Liver (tissue), 8 donors: ENCODE measurements at regions not wholly inside any gene's neighbourhood (a gene's known extent, or its start where the extent isn't known, plus 50 kb on each side); places are given as distances from the start of the nearest gene placed in this dataset.

Experiments
- DNase-seq: peaks from one replicate; pipeline ENCODE4 v3.0.0-alpha.2; 2017; ENCODE audit warnings: low spot score
- H3K27ac ChIP-seq, 2 donors: one replicate each; pipeline ENCODE4 v1.7.0; 2013; ENCODE audit warnings: inconsistent platforms in 2 of 2, low read length in 2 of 2, control low read depth in 1 of 2, low read depth in 1 of 2, mild to moderate bottlenecking in 1 of 2
- H3K27me3 ChIP-seq, 4 donors: one replicate each; pipeline versions ENCODE4 v1.6.1 to v1.7.0; 2013; ENCODE audit warnings: low read length in 3 of 4, inconsistent platforms in 1 of 4, mild to moderate bottlenecking in 1 of 4, moderate library complexity in 1 of 4; ENCODE audit not compliant: control insufficient read depth in 4 of 4, insufficient read depth in 4 of 4
- H3K36me3 ChIP-seq, 4 donors: one replicate each; pipeline versions ENCODE4 v1.6.1 to v1.7.0; 2013; ENCODE audit warnings: low read length in 3 of 4, mild to moderate bottlenecking in 3 of 4, low read depth in 1 of 4, moderate library complexity in 1 of 4; ENCODE audit not compliant: control insufficient read depth in 4 of 4, insufficient read depth in 3 of 4
- H3K4me1 ChIP-seq, 4 donors: one replicate each; pipeline versions ENCODE4 v1.6.1 to v1.7.0; 2013; ENCODE audit warnings: low read length in 3 of 4, mild to moderate bottlenecking in 3 of 4, moderate library complexity in 1 of 4; ENCODE audit not compliant: control insufficient read depth in 4 of 4, insufficient read depth in 4 of 4
- H3K4me3 ChIP-seq, 3 donors: one replicate each; pipeline versions ENCODE4 v1.6.1 to v1.7.0; 2013; ENCODE audit warnings: low read length in 3 of 3, control low read depth in 1 of 3, low read depth in 1 of 3, mild to moderate bottlenecking in 1 of 3
- H3K9ac ChIP-seq, 2 donors: one replicate each; pipeline ENCODE4 v1.7.0; 2013; ENCODE audit warnings: low read length in 2 of 2, mild to moderate bottlenecking in 2 of 2, moderate library complexity in 2 of 2, control low read depth in 1 of 2, low read depth in 1 of 2
- H3K9me3 ChIP-seq, 4 donors: one replicate each; pipeline versions ENCODE4 v1.6.1 to v1.7.0; 2013; ENCODE audit warnings: low read length in 3 of 4; ENCODE audit not compliant: control insufficient read depth in 4 of 4
- ATF3 ChIP-seq: IDR thresholded peaks from 2 replicates; pipeline ENCODE4 v1.6.1; 2016; ENCODE audit warnings: antibody characterized with exemption
- CTCF ChIP-seq: fragments of 150-350 bp; IDR thresholded peaks from 2 replicates; pipeline ENCODE4 v1.5.1; 2017; ENCODE audit warnings: improper control_type of control experiment, low read depth, low read length; ENCODE audit not compliant: missing input control
- EGR1 ChIP-seq, 2 donors: IDR thresholded peaks; 2 replicates each; pipeline ENCODE4 v1.6.1; 2016 to 2018; ENCODE audit warnings: antibody characterized with exemption in 2 of 2, low read depth in 2 of 2
- FOXA1 ChIP-seq: IDR thresholded peaks from 2 replicates; pipeline ENCODE4 v1.6.1; 2016; ENCODE audit warnings: antibody characterized with exemption
- FOXA2 ChIP-seq: IDR thresholded peaks from 2 replicates; pipeline ENCODE4 v1.6.1; 2016; ENCODE audit warnings: antibody characterized with exemption
- GABPA ChIP-seq, 2 donors: IDR thresholded peaks in 1 of 2; conservative IDR thresholded peaks in 1 of 2; 2 replicates each; pipeline ENCODE4 v1.6.1; 2016; ENCODE audit warnings: antibody characterized with exemption in 2 of 2, mild to moderate bottlenecking in 1 of 2, moderate library complexity in 1 of 2
- HNF4A ChIP-seq, 2 donors: conservative IDR thresholded peaks; 2 replicates each; pipeline ENCODE4 v1.6.1; 2016; ENCODE audit warnings: antibody characterized with exemption in 2 of 2, mild to moderate bottlenecking in 2 of 2
- HNF4G ChIP-seq: IDR thresholded peaks from 2 replicates; pipeline ENCODE4 v1.6.1; 2016; ENCODE audit warnings: antibody characterized with exemption
- JUND ChIP-seq, 2 donors: IDR thresholded peaks; 2 replicates each; pipeline ENCODE4 v1.6.1; 2016; ENCODE audit warnings: antibody characterized with exemption in 2 of 2
- NR2F2 ChIP-seq: IDR thresholded peaks from 2 replicates; pipeline ENCODE4 v1.6.1; 2016; ENCODE audit warnings: antibody characterized with exemption
- RAD21 ChIP-seq, 2 donors: IDR thresholded peaks; 2 replicates each; pipeline ENCODE4 v1.6.1; 2016; ENCODE audit warnings: antibody characterized with exemption in 2 of 2, mild to moderate bottlenecking in 2 of 2
- REST ChIP-seq: IDR thresholded peaks from 2 replicates; pipeline ENCODE4 v1.6.1; 2016; ENCODE audit warnings: antibody characterized with exemption, mild to moderate bottlenecking
- RXRA ChIP-seq, 2 donors: IDR thresholded peaks; 2 replicates each; pipeline ENCODE4 v1.6.1; 2017 to 2018; ENCODE audit warnings: antibody characterized with exemption in 2 of 2, mild to moderate bottlenecking in 1 of 2
- SP1 ChIP-seq: IDR thresholded peaks from 2 replicates; pipeline ENCODE4 v1.6.1; 2018; ENCODE audit warnings: antibody characterized with exemption, mild to moderate bottlenecking
- TAF1 ChIP-seq: conservative IDR thresholded peaks from 2 replicates; pipeline ENCODE4 v1.6.1; 2016; ENCODE audit warnings: antibody characterized with exemption, mild to moderate bottlenecking
- YY1 ChIP-seq: IDR thresholded peaks from 2 replicates; pipeline ENCODE4 v1.6.1; 2016; ENCODE audit warnings: antibody characterized with exemption, mild to moderate bottlenecking
- WGBS: extraction: QIAGEN DNeasy Blood & Tissue Kit; methylation state at CpG from one replicate; pipeline ENCODE4 v1.1.7; 2013; 5-methylcytosine and 5-hydroxymethylcytosine counted together
- TF ChIP-seq, protein P1 (sequence below): IDR thresholded peaks from 2 replicates; pipeline ENCODE4 v1.6.1; 2016; ENCODE audit warnings: antibody characterized with exemption
- TF ChIP-seq, protein P2 (sequence below): IDR thresholded peaks from 2 replicates; pipeline ENCODE4 v1.6.1; 2016; ENCODE audit warnings: antibody characterized with exemption
- donor health status: healthy.
- donor health status: healthy.
- donor health status: healthy.
- donor health status: healthy.
- donor health status: healthy.

DNA sequence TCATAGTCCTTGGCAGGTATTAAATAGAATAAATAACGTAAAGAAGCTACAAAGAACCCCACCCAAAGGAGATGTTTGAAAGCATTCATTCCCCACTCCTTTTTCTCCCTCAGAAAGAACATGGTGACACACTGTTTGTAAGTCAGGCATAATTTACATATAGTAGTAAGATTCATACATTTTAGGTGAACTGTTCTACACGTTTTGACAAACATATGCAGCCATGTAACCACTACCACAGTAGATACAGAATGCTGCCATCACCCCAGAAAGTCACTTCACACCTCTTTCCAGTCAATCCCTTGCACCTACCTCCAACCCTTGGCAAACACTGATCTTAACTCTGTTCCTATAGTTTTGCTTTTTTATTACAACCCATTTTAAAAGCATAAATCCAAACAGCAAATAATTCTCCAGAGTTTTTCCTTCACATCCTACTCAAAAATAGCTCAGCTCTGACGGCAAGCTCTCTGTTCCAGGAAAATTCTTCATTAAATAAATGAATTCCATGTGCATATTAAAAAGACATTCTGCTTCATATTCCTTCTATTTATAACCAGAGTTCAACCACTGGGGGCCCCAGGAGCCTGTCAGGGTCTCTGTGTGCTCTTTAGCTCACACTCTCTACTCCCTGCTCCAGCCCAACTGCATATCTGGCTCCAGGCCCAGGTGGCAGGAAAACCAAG is 258.8 kb downstream of the PLPP3 start:
- no peaks in the 10 kb centered on the region for H3K4me1 ChIP-seq
- TF ChIP-seq YY1 (no peak), HNF4G (no peak), FOXA1 (no peak), SP1 (no peak), GABPA (IDR thresholded peaks at IDR 0.05 in 1 of 2, conservative IDR thresholded peaks at IDR 0.05 in 1 of 2) (no peak), JUND (IDR thresholded peaks at IDR 0.05) (no peak), RAD21 (IDR thresholded peaks at IDR 0.05) (no peak), NR2F2 (no peak), FOXA2 (no peak), EGR1 (IDR thresholded peaks at IDR 0.05; ENCODE audit: low read depth in 2 of 2) (no peak), CTCF (no peak)
- TF ChIP-seq, protein P1, sequence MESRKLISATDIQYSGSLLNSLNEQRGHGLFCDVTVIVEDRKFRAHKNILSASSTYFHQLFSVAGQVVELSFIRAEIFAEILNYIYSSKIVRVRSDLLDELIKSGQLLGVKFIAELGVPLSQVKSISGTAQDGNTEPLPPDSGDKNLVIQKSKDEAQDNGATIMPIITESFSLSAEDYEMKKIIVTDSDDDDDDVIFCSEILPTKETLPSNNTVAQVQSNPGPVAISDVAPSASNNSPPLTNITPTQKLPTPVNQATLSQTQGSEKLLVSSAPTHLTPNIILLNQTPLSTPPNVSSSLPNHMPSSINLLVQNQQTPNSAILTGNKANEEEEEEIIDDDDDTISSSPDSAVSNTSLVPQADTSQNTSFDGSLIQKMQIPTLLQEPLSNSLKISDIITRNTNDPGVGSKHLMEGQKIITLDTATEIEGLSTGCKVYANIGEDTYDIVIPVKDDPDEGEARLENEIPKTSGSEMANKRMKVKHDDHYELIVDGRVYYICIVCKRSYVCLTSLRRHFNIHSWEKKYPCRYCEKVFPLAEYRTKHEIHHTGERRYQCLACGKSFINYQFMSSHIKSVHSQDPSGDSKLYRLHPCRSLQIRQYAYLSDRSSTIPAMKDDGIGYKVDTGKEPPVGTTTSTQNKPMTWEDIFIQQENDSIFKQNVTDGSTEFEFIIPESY: no peak
- TF ChIP-seq, protein P2, sequence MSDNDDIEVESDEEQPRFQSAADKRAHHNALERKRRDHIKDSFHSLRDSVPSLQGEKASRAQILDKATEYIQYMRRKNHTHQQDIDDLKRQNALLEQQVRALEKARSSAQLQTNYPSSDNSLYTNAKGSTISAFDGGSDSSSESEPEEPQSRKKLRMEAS: no peak
- DNase-seq: no peak
- WGBS: 58% methylated on average over 3 of the region's 3 CpGs
- H3K36me3 ChIP-seq: no peaks in the 10 kb centered on the region
- H3K9me3 ChIP-seq: no peaks in the 10 kb centered on the region
- H3K9ac ChIP-seq: no peak overlapping the region
- no peak overlapping the region for H3K27ac ChIP-seq
- no peaks in the 10 kb centered on the region for H3K27me3 ChIP-seq
- H3K4me3 ChIP-seq: no peak overlapping the region

GRCh38 chr1:56317722-56318121 is 261.6 kb downstream of the PLPP3 start:
- H3K4me3 ChIP-seq: no peak overlapping the region
- DNase-seq: no peak
- no peaks in the 10 kb centered on the region for H3K27me3 ChIP-seq
- no peaks in the 10 kb centered on the region for H3K4me1 ChIP-seq
- no peaks in the 10 kb centered on the region for H3K36me3 ChIP-seq
- H3K9ac ChIP-seq: no peak overlapping the region
- no peak overlapping the region for H3K27ac ChIP-seq
- TF ChIP-seq JUND (IDR thresholded peaks at IDR 0.05) (no peak), ATF3 (no peak), YY1 (no peak), GABPA (IDR thresholded peaks at IDR 0.05 in 1 of 2, conservative IDR thresholded peaks at IDR 0.05 in 1 of 2) (no peak), HNF4G (no peak), NR2F2 (no peak), SP1 (no peak), HNF4A (conservative IDR thresholded peaks at IDR 0.05) (no peak), REST (no peak), RAD21 (IDR thresholded peaks at IDR 0.05) (no peak), CTCF (no peak), FOXA1 (no peak), FOXA2 (no peak), TAF1 (no peak), RXRA (IDR thresholded peaks at IDR 0.05) (no peak)
- TF ChIP-seq, protein P2: no peak
- peaks cover 0 to 2% (median 0%) of the 10 kb centered on the region in 4 donors for H3K9me3 ChIP-seq
- 95% methylated on average over 8 of the region's 8 CpGs for WGBS
